GM19463 (cell line): ENCODE measurements at regions not wholly inside any gene's neighbourhood (a gene's known extent, or its start where the extent isn't known, plus 50 kb on each side); places are given as distances from the start of the nearest gene placed in this dataset.

ENCODE experiments used
- ATAC-seq: cut with Tn5 transposase; IDR thresholded peaks from one replicate; pipeline ENCODE4 v1.9.1; 2021; ENCODE audit warnings: mild to moderate bottlenecking, moderate library complexity; ENCODE audit not compliant: unreplicated experiment

DNA sequence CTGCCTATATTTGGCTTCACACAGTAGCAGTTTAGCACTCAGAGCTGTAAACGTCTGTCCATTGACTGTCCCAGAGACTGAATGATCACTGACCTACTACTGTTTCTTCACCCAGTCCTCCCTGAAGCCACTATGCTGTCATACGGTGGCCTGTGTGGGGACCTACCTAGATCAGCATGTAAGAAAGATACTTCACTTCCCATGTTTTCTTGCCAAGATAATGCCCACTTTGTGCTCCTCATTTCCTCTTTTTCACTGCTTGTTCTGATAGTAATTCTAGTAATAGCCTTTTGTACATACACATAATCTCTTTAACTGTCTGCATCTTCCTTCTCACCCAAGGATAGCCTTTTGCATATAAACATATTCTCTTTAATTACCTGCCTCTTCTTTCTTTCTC lies 109.9 kb upstream of the TIAM2 start:
- ATAC-seq: no peak

DNA sequence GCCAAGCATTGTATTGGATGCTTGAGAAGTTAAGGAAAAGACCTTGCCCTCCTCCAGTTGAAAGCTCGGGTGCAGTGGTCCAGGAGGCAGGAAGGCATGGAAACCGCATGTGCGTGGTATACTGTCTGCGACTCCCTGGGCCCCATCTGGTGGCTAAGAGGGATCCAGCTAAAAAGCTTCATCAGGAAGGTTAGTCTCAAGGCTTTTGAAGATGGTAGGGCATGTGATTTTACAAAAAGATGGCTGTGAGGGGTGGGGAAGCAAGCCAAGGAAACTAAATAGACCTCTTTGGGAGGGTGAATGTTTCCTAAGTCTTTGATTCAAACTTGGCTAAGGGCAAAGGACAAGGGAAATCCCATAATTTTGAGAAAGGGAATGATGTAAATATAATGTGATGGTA lies 109.1 kb upstream of the TIAM2 start:
- no peak for ATAC-seq

DNA sequence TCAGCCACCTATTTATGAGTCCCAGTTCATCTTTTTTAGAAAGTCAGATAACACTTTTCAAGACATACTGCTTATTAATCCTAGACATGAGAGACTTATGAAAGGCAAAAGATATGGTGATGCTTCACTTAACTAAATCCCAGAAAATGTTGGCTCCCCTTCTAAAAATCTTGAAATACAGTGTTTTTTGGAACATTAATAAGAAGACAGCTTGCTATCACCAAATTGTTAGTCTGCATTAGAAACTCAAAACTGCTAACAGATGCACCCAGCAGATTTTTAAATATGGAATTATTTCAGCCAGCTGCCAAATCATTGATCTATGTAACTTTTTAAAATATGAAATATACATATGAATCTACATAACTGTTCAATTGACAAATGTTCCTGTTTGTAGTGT lies 108.6 kb upstream of the TIAM2 start:
- ATAC-seq: no peak

DNA sequence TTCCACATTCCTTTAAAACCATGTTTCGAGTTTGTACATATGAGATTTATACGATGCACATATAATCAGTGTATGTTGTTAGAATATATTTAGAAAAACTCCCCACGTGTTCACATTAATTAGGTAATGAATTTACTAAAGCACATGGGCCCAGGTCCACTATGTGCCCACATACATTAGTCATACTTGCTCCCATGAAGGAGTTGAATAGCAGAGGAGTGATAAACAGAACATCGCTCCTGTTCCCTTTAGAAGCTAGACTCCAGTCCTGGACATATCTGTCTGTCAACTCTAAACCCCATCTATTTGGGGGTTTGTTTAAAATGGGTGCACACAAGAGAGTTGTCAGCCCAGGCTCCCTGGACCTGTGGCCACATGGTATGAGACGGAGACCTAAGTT lies 108.1 kb upstream of the TIAM2 start:
- no peak for ATAC-seq

DNA sequence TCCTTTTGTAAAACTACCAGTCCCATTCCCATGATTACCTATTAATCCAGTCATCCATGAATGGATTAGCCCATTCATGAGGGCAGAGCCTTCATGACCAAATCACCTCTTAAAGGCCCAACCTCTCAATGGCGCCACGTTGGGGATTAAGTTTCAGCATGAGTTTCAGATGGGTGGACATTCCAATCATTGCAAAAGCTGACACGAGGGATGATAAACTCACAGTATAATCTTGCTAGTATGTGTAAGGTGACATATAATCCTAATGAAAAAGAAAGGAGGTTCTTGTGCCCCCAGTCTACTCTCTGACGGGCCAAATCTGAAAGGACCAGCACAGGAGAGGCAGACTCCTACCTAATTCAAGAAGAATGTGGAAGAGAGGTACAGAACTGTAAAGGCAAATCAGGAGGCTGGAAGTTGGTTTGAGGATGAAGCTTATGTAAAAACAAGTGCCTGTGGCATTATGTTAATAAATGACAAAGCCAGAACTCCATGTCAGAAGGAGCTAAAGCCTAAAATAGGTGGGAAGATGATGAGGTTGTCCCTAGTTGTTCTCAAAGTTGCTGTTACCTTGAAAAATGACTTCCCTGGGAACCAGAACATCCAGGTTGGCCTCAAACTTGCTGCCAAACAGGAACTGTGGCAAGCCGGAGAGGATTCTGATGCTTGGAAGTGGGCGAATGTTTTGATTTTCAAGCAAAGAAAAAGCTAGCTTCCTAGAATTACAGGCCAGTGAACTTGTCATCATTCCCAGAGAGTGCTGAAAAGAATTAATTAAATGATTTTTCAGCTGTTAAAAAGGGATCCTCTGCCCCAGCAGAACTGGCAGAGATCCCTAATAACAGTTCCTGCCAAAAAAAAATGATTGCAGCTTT lies 106.5 kb upstream of the TIAM2 start:
- no peak for ATAC-seq

DNA sequence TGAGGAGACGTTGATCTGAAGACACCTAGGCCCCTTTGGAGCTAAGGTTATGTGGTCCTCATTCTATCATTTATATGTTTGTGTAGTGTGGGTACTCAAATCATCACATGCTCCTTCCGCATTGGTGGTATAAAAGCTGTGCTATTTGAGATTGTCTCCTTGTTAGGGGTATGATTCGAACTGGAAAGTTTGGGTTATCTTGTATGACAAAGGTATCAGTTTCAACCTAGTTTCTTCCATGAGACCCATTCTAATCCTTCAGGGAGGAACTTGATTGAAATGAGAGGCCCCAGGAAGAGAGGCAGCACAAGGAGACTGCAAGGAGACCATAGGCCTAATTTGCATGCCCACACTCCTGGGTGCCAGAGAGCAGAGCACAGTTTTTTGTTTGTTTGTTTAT lies 104.2 kb upstream of the TIAM2 start:
- ATAC-seq: no peak

DNA sequence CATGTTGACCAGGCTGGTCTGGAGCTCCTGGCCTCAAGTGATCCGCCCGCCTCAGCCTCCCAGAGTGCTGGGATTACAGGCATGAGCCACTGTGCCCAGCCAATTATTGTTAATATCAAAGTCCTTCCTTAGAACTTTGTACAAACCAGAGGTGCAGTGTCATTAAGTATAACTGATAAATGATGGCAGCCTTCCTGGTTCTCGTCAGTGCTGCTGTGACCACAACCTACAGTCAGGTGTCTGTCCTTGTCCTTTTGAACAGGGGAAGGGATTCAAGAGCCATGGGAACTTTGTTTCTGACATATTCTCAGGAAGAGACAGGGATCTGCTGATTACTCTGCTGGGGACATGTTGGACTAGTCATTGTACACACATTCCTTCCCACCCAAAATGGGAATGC lies 103.2 kb upstream of the TIAM2 start:
- no peak for ATAC-seq

DNA sequence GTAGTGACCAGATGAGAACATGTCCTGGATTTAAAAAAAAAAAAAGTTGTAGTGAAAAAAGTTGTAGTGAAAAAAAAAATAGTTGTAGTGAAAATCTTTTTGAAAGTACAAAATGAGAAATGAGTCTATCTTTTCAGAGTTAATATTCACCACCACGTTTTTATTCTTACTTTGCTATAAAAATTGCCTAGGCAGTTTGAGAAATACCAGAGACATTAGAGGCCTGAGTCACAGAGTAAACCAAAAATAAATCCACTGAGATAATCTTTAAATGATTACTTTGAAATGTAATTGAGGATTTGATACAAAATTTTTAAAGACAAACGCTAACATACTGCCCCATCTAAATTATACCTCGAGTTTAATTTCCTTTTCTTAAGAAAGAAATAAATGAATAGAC lies 101.2 kb upstream of the TIAM2 start:
- ATAC-seq: no peak

DNA sequence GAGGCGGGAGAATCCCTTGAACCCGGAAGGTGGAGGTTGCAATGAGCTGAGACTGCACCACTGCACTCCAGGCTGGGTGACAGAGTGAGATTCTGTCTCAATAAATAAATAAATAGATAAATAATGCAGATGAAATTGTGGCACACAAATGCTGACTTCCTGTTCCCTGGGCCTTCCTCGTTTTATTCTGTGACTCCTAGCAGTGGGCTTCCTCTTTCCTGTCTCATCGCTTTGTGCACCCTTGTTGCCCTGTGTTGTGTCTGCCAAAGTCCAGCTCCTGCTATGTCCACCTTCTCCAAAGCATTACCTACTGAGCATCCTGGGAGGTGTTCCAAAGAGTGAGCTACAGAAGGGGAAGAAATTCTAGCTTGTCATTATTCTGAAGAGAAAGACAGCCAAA lies 100.2 kb upstream of the TIAM2 start:
- no peak for ATAC-seq

DNA sequence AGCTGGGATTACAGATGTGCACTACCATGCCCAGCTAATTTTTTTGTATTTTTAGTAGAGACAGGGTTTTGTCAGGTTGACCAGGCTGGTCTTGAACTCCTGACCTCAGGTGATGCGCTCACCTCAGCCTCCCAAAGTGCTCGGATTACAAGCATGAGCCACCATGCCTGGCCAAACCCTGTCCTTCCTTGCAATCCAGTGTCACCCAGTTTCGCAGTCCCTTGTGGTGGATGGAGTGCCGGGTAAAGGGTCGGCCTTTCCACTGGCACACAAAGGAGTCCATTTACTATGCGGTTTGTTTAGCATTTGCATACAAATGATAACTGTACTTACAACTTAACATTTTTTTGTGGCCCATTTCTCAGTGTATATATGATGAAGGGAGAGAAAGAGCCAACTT lies 99.3 kb upstream of the TIAM2 start:
- ATAC-seq: no peak

DNA sequence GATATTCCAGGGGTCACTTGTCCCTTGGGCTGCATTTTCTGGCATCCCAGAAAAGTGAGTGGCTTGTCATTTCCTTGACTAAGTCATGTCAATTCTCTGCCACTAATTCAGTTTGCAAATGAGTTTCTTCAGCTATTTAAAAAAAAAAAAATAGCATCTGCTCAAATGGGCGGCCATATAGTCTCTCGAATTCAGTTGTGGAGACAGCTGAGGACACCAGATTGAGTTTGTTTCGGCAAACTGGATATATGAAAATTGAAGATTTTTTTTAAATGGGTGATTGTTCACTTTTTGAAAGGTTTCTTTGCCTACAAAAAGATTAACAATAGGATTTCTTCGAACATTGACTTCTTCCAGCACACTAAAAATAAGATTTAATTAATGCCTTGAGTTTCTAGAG lies 96.3 kb upstream of the TIAM2 start:
- no peak for ATAC-seq

DNA sequence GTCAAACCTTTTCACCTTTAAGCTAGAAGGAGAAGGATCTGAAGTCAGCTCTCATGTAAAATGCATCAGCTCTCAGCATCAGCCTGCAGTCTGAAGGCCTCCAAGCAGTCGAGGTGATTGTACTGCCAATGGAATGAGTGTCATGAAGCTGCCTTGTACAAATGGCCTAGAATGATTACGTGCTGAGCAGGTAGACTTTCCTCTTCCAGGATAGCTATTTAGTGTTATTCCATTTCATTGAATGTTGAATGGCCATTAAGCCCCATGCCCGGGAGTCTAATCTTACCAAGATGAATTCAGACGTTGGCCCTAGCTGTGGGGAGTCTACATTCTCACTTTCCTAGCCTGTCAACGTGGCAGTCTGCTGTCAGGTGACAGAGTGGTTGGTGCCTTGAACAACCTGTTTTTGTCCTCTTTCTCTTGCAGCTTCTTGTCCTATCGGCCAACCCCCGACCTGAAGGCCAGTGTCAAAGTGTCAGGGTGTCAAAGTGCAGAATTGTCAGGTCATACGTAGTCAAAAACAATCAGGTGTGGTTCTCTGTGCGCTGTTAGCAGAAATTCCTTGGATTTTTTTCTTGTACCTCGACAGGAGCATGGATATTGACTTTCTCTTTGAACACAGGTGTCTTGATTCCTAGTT lies 95.2 kb upstream of the TIAM2 start:
- ATAC-seq: no peak

DNA sequence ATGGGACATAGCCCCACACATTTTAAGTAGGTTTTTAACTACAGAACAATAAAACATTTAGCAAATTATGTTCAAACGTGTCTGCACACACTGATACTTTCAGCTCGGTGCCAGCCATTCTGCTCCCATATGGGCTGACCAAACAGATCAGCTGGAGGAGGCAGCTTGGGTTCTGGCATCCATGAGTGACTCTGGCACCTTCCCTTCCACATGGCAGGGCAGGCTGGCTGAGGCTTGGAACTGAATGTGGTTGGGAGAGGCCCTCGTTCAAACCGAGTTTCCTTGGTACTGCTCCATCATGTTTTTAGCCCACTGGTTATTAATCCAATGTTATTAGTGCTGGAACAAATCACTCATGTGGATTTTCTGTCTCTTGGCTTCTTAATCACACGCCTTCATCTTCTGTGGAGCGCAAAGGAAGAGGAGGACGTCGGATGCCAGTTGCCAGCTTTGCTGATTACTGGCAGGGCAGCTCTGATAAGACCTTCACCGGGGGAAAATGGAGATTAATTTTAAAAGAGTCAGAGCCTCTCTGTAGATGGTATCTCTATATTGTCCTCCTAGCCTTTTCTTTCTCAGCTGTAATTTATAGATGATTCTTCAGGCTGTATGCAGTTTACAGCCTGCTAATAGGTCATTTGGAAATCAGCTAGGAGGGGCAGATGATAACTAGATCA lies 93.1 kb upstream of the TIAM2 start:
- ATAC-seq: no peak

DNA sequence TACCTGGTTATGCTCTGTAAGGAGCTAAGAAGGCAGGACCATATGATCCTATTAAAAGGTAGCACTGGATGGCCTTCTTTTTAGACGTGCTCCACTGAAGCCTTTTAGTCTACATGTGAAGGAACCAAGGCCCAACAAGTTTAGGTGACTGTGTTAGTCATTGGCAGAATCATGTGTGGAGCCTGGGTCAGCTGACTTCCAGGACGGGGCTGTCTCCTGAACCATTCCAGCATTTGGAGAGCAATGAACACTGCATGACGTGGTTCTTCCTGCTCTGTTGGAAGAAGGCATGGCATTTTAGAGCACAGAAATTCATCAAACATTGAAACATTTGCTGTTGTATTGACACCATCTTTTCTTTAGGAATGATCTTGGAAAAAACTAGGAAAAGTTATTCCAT lies 87.8 kb upstream of the TIAM2 start:
- ATAC-seq: no peak

DNA sequence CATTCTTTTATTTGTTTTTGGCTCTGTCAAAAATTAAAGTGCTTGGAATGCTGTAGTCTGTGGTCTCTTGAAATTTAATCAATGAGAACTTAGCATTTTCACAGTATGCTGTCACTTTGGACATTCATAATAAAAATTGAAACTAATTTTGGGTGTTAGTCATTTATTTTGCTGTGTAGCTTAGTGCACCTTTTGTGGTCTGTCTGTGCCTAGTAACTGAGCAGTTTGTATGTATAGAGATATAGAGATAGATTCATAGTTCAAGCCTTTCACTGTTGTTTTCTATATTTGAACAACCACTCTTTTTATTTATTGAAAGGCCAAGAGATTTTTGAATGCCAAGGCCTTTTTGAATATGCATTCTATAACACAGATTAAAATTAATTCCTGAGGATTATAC lies 86.4 kb upstream of the TIAM2 start:
- no peak for ATAC-seq

DNA sequence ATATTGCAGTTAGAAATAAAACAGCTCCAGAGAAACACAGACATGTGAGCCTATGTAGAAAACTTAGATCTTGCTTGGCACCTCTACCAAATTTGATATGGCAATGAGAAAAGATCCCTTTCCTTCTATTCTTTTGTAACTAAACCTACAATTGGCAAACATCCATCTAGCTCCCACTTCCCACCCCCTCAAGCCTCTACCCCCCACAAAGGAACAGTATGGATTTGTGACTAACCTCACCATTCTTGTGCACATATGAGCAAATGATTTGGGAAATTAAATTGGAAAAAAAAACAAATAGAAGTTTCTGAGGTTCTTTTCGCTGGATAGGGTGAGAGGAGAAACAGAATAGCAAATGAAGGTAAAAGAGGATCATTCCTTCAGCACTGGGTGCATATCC lies 85.8 kb upstream of the TIAM2 start:
- ATAC-seq: no peak

DNA sequence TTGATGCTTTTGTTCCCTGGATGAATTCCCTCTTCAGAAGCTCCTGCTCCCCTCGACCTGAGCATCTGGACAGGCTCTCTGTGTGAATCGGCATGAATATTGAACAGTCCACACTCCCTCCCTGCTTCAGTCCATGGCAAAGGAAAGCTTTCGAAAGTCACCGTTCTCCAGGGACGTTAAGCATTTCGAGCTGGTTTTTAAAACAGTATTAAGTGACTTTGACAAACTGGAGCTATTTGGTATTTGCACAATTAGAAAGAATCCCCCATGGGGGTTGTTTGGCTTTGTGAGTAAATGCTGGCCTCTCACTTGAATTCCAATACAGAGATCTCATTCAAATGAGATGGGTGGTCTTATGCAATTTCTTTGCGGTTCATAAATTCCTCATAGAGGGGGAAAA lies 85.3 kb upstream of the TIAM2 start:
- no peak for ATAC-seq

DNA sequence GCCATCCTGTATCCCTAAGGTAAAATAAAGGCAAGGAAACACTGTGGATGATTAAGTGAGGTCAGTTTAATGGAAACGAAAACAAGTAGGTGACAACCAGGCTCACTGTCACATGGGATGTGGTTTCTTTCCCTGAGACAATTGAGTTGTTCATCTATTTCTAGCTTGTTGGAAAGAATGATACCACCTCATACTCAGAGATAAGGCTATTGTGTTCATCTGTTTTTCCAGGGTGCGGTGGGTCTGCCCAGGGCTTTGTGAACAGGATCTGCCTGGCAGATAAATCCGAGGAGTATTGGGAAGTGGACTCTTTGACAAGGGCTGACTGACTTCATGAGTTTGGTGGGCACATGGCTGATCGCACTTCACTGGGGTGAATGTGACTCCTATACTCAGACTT lies 80.8 kb upstream of the TIAM2 start:
- no peak for ATAC-seq

DNA sequence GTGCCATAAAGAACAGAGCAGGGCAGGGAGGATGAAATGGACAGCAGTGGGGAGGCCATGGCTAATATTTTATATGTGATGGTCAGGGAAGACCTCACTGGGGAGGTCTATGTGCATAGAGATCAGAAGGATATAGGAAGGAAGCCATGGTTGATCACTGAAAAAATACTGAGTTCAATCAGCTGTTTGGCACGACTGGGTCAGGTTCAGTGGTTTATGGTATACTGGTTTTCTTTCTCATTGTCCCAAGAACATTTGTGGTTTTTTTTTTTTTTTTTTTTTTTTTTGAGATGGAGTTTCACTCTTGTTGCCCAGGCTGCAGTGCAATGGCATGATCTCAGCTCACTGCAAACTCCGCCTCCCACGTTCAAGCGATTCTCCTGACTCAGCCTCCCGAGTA lies 78.3 kb upstream of the TIAM2 start:
- ATAC-seq: no peak

DNA sequence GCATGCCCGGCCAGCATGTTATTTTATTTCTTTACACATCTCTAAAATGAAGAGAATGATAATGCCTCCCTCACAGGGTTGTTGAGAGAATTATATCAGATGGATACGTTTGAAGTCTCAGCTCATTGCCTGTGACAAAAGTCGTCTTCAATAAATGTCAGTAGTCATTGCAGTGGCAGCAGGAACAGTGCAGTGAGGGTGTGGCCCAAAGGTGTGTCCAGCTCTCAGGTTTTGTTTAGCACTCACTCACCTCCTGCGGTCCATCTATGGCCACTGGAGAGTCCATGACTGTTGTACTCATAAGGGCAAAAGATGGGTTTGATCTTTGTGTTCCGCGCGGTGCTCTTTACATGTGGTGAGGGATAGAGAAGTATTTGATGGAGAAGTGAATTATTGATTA lies 77.2 kb upstream of the TIAM2 start:
- no peak for ATAC-seq

DNA sequence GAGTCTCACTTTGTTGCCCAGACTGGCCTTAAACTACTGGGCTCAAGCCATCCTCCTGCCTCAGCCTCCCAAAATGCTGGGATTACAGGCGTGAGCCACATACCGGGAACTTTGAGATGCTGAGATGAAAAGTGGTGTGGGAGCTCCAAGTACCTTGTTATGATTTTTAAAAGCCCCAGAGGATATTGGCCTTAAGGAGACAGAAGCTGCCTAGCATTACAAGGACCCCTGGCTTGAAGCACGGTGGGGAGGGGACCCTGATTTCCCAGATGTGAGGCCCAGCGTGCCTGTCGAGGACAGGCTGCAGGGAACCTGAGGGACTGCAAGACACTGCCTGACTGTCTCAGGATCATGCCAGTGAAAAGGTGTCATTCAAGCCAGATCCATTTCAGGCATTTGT lies 75.3 kb upstream of the TIAM2 start:
- ATAC-seq: no peak

DNA sequence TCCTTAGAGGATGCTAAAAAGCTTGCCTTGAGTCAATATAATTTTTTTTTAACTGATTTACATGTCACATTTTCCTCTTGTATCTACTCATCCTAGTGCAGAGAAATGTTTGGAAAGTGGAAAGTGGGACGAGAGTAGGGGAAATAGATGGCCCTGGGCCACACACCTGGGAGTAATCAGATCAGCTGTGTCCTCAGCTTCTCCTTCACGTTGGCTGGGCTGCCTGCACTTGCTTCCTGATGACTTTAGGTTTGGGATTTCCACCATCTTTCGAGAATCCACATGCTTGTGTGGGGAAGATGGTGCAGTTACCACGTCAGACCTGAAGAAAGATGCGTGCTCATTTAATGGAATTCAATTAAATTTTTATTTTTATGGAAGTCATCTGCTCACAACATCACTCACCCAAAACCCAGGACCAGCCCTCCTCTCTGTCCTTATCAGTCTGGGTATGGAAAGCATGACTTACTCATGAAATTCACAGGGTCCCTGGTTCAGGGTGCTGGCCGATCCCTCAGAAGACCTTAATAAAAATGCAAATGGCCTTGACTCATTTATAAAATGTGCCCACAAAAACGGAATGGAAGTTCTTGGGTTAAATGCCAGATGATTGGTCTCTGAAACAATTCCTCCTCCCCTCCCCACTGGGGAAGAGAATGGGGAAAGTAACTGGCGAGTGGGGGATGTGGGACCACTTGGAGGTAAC lies 74.5 kb upstream of the TIAM2 start:
- ATAC-seq: no peak
